ENCODE measurements at regions not wholly inside any gene's neighbourhood (a gene's known extent, or its start where the extent isn't known, plus 50 kb on each side); places are given as distances from the start of the nearest gene placed in this dataset.

- no peak for DNase-seq (ENCODE audit: low read depth)
- in situ Hi-C loops (cut with HindIII; ENCODE audit: low pct_unique_long_range_greater_than_20kb, low sequenced_read_pairs) = no loop called here
These were observed 127.2 kb downstream of the FOXD2 start for GRCh38 chr1:47565092-47565491.

- in situ Hi-C loops (cut with HindIII; ENCODE audit: low pct_unique_long_range_greater_than_20kb, low sequenced_read_pairs) = no loop called here
- DNase-seq (ENCODE audit: low read depth) = no peak
These were observed 127.8 kb downstream of the FOXD2 start for GRCh38 chr1:47565676-47566075.

- DNase-seq (ENCODE audit: low read depth) = no peak
- in situ Hi-C loops (cut with HindIII; ENCODE audit: low pct_unique_long_range_greater_than_20kb, low sequenced_read_pairs) = no loop called here
These were observed 130.9 kb downstream of the FOXD2 start for GRCh38 chr1:47568763-47569162.

GRCh38 chr1:47569261-47569660 is 131.4 kb downstream of the FOXD2 start:
- no peak for DNase-seq (ENCODE audit: low read depth)
- in situ Hi-C loops (cut with HindIII; ENCODE audit: low pct_unique_long_range_greater_than_20kb, low sequenced_read_pairs) = no loop called here

GRCh38 chr1:47569681-47570470 is 132.0 kb downstream of the FOXD2 start:
- in situ Hi-C loops (cut with HindIII; ENCODE audit: low pct_unique_long_range_greater_than_20kb, low sequenced_read_pairs) = no loop called here
- DNase-seq (ENCODE audit: low read depth) = peak; percentile 80

- in situ Hi-C loops (cut with HindIII; ENCODE audit: low pct_unique_long_range_greater_than_20kb, low sequenced_read_pairs) = no loop called here
- DNase-seq (ENCODE audit: low read depth) = no peak
These were observed 133.3 kb downstream of the FOXD2 start for GRCh38 chr1:47571161-47571560.

GRCh38 chr1:47571952-47572351 is 134.1 kb downstream of the FOXD2 start:
- DNase-seq (ENCODE audit: low read depth) = no peak
- in situ Hi-C loops (cut with HindIII; ENCODE audit: low pct_unique_long_range_greater_than_20kb, low sequenced_read_pairs) = no loop called here

- in situ Hi-C loops (cut with HindIII; ENCODE audit: low pct_unique_long_range_greater_than_20kb, low sequenced_read_pairs) = no loop called here
- no peak for DNase-seq (ENCODE audit: low read depth)
These were observed 135.0 kb downstream of the FOXD2 start for GRCh38 chr1:47572731-47573430.

- no peak for DNase-seq (ENCODE audit: low read depth)
- in situ Hi-C loops (cut with HindIII; ENCODE audit: low pct_unique_long_range_greater_than_20kb, low sequenced_read_pairs) = no loop called here
These were observed 136.8 kb downstream of the FOXD2 start for GRCh38 chr1:47574451-47575165.

GRCh38 chr1:47575855-47576757 is 138.3 kb downstream of the FOXD2 start:
- DNase-seq (ENCODE audit: low read depth) = no peak
- in situ Hi-C loops (cut with HindIII; ENCODE audit: low pct_unique_long_range_greater_than_20kb, low sequenced_read_pairs) = no loop called here

- in situ Hi-C loops (cut with HindIII; ENCODE audit: low pct_unique_long_range_greater_than_20kb, low sequenced_read_pairs) = no loop called here
- DNase-seq (ENCODE audit: low read depth) = no peak
These were observed 138.9 kb downstream of the FOXD2 start for GRCh38 chr1:47576758-47577115.

GRCh38 chr1:47577303-47578025 is 139.6 kb downstream of the FOXD2 start:
- in situ Hi-C loops (cut with HindIII; ENCODE audit: low pct_unique_long_range_greater_than_20kb, low sequenced_read_pairs) = no loop called here
- no peak for DNase-seq (ENCODE audit: low read depth)

- in situ Hi-C loops (cut with HindIII; ENCODE audit: low pct_unique_long_range_greater_than_20kb, low sequenced_read_pairs) = no loop called here
- DNase-seq (ENCODE audit: low read depth) = no peak
These were observed 140.3 kb downstream of the FOXD2 start for GRCh38 chr1:47578026-47578720.

GRCh38 chr1:47578721-47579419 is 141.0 kb downstream of the FOXD2 start:
- in situ Hi-C loops (cut with HindIII; ENCODE audit: low pct_unique_long_range_greater_than_20kb, low sequenced_read_pairs) = no loop called here
- no peak for DNase-seq (ENCODE audit: low read depth)

- in situ Hi-C loops (cut with HindIII; ENCODE audit: low pct_unique_long_range_greater_than_20kb, low sequenced_read_pairs) = no loop called here
- DNase-seq (ENCODE audit: low read depth) = no peak
These were observed 142.0 kb downstream of the FOXD2 start for GRCh38 chr1:47579809-47580208.

- no peak for DNase-seq (ENCODE audit: low read depth)
- in situ Hi-C loops (cut with HindIII; ENCODE audit: low pct_unique_long_range_greater_than_20kb, low sequenced_read_pairs) = no loop called here
These were observed 142.7 kb downstream of the FOXD2 start for GRCh38 chr1:47580451-47580995.
